NT2/D1 (cell line): ENCODE measurements at regions not wholly inside any gene's neighbourhood (a gene's known extent, or its start where the extent isn't known, plus 50 kb on each side); places are given as distances from the start of the nearest gene placed in this dataset.
"Not testable (repeated sequence)": the region's sequence is repeated elsewhere in the genome, so short reads cannot be mapped to it uniquely, and the experiment has no call there.

Experiments
- SUZ12 ChIP-seq: IDR thresholded peaks from 2 replicates; pipeline ENCODE4 v1.6.1; 2011; ENCODE audit not compliant: insufficient read length, insufficient read depth; ENCODE audit errors: extremely low read depth
- YY1 ChIP-seq: IDR thresholded peaks from 2 replicates; pipeline ENCODE4 v1.6.1; 2011; ENCODE audit not compliant: insufficient read length, insufficient read depth

DNA sequence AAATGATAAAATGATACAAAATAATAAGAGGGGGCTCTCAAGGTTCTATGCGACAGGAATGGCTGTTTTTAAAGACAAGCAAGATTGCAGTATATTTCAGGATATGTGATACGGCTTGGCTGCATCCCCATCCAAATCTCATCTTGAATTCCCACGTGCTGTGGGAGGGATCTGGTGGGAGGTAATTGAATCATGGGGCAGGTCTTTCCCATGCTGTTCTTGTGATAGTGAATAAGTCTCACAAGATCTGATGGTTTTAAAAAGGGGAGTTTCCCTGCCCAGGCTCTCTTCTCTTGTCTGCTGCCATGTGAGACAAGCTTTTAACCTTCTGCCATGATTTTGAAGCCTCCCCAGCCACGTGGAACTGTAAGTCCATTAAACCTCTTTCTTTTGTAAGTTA lies 327.7 kb downstream of the GBA3 start:
- TF ChIP-seq SUZ12, YY1: not testable (repeated sequence)
